CD4-positive, alpha-beta T cell treated with Interleukin-10 for 1 hour (primary cell): ENCODE measurements at regions not wholly inside any gene's neighbourhood (a gene's known extent, or its start where the extent isn't known, plus 50 kb on each side); places are given as distances from the start of the nearest gene placed in this dataset.
"Not testable (repeated sequence)": the region's sequence is repeated elsewhere in the genome, so short reads cannot be mapped to it uniquely, and the experiment has no call there.

Source experiments
- DNase-seq: peaks from one replicate; pipeline ENCODE4 v3.0.0-alpha.2; 2020

DNA sequence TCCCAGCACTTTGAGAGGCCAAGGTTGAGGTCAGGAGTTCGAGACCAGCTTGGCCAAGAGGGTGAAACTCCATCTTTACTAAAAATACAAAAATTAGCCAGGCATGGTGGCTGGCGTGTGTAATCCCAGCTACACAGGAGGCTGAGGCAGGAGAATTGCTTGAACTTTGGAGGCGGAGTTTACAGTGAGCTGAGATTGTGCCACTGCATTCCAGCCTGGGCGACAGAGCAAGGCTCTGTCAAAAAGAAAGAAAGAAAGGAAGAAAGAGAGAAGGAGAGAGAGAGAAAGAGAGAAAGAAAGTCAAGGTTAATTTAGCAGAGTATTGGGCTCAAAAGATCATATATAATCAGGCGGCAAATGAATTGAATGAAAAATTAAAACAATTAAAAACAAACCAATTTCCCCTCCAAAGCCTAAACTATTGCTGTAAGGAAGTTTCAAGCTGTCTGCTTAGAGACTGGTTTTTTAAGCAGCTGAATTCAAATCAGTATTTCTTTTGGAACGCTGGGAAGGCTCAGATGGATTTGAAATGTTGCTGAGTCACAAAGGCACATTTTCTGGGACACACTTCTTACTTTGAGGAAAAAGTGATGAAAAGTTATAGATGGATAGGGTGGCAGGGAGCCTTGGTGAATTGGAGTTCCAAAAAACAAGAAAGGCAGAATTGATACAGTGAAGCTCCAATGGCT, 81.3 kb upstream of the BHLHE40 start:
- DNase-seq: no peak

DNA sequence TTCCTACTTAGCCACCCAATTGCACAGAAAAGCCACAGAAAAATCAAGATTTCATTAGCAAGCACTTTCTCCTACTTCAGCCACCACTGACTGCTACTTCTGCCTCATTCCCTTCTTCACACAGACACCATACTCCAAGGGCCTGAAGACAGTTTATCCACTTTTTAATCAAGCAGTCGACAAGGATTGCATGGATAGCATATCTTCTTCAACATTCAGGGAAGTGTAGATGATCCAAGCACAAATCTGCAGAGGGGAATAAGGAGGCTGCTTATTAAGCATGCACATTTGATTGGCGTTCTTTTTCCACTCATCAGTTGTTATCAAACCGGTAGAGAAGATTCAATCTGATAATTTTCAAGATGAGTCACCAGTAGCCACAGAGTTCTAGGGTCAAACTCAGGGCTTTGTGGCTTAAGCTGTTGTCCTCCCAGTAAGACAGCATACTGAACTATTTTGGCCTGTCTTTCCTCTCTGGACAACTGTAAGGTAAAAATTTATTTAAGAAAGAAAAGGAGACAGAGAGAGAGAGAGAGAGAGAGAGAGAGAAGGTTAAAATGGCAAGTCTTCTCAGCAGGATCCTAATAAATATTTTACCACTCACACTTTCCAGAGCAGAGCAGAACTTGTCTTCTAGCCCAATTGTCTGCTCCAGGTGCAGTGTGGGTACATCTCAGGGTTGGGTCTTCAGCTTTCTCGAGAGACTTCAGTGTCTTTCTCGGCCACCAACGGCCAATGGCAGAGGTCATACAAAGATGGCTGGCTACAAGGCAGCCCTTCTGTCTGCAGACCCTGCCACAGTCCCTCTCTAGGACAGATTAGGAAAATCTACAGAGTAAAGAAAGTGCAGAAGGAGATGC, 80.6 kb upstream of the BHLHE40 start:
- peak; percentile 21 for DNase-seq

GRCh38 chr3:4899710-4900109, 79.5 kb upstream of the BHLHE40 start:
- no peak for DNase-seq

GRCh38 chr3:4900298-4900697, 78.9 kb upstream of the BHLHE40 start:
- peak; percentile 19 for DNase-seq

DNA sequence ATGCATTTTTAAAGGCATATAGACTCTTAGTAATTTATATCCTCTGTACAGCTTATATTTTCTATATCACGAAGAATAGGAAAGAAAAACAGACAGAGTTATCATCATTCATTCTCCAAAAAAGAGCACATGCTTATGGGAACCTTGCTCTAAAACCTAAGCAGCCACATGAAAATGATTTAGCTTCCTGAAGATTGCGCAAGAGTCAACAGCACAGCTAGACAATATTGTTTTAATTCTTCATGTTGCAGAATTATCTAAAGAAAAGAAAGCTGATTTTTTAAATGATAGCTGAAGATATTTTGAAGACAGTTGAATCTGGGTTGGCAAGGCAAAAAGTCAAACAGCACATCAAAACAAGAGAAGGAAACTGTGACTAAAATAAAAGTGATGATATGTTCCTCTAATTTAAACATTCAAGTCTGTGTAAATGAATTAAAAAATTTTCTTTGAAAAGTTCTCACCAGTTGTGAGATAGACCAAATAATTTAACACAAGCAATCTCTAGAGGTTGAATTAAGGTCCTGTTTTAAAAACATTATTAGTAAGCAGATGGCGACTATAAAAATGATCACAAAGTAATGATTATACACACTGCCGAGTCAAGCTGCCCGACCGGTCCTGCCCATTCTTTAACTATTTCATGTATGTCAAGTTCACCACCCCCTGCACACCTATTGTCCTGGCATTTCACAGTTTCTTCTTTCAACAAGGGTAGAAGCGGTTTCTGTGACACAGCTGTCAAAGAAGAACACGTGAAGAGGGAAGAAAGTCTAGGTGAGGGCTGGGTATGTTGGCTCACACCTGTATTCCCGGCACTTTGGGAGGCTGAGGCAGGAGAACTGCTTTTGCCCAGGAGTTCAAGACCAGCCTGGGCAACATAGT, 74.2 kb upstream of the BHLHE40 start:
- peak; percentile 24 for DNase-seq

DNA sequence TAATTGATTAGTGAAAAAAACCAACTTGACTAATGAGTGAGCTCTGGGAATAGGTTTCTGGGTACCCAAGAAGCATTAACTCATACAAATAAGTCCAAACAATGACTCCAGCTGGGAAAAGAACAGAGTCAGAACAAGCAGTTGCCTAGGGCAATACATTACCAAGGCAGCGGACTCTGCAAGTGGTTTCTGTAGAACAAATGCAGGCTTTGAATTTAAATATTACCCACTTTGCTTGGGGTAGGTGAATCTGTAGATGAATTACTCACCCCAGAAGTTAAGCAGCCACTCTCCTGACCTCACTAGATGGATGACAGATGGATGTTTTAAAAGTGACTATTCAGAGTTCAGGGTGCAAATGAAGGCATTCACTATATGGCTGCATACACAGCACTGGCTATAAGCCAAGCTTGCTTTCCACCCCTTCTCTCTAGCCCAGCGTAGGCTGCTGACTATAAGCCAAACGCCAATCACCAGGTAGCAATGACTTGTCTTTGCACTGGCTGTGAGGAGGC, 73.1 kb upstream of the BHLHE40 start:
- DNase-seq: no peak

GRCh38 chr3:4907050-4907449, 72.2 kb upstream of the BHLHE40 start:
- no peak for DNase-seq

DNA sequence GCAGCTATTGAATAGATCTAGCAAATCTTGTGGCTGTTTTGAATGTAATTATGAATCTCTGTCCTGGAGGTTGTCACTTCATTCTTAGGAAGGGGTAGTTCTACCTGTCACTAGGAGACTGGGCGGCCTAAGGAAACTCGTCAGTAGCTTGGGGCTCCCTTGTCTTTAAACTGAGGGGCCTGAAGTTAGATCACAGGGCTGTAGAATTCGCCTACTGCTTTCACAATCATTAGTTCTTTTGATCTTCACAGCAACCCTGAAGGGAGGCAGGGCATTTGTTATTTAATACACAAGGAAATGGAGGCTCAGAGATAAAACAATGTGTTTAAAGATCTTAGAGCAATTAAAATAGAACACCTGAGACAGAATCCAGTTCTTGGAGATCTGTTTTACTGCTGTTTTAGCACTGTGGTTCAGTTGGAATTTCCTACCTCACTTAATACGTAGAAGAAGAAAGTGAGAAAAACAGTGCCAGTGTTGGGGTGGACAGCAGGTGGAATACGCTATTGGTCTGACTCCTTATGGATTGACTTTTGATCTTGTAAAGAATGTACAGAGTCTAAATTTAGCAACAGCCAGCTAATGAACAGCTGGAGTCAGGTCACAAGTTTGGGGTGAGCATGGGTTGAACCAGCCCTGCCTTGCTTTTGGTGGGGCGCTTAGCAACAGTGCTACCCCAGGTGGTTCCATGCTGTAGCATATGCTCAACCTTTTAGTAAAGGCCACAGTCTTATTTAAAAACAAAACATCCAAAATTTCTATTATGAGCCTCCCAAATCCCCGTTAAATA, 71.4 kb upstream of the BHLHE40 start:
- DNase-seq: peak; percentile 34

DNA sequence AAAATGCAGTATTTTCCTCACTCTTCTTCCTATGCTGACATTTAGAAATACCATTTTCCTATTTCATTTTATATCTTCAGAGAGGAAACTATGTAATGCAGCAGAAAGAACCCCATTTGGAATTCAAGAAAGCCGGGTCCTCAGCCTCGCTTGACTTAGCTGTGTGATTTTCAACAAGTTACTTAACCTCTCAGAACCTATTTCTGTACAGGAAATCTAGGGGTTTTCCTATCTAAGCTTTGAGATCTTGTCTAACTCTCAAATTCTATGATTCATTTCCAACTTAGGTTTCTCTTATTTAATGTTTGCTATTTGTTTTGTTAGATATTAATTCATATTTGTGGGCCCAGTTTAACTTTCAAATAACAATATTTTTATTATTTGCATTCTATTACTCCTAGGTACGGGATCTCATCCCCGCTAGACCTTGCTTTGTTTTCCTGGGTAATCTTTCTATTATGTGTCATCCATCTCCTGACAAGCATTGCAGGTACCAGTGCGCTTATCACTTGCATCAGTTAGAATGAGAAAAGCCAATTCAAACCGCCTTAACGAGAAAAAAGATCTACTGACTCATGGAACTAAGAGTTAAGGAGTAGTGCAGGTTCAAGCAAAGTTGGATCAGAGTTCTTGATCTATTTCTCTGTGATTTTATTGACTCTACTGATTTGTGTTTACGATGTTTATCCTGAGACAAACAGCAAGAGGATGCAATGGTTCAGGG, 70.6 kb upstream of the BHLHE40 start:
- DNase-seq: peak; percentile 46

DNA sequence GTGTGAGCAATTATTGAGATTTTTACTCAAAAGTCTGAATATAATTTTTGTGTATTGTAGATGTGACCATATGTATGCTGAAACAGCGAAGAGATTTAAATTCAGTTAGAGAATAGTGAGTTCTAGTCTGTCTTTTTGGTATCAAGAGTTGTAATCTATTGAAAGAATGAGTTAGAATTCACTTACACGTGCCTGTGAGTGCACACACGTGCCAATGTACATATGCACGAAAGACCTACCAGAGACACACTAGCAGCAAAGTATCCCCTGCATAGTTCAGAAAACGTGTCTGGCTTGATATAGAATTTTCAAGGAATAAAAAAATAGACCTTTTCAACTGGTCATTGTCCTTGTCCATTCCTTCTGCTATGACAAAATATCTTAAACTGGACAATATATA, 64.8 kb upstream of the BHLHE40 start:
- DNase-seq: no peak

DNA sequence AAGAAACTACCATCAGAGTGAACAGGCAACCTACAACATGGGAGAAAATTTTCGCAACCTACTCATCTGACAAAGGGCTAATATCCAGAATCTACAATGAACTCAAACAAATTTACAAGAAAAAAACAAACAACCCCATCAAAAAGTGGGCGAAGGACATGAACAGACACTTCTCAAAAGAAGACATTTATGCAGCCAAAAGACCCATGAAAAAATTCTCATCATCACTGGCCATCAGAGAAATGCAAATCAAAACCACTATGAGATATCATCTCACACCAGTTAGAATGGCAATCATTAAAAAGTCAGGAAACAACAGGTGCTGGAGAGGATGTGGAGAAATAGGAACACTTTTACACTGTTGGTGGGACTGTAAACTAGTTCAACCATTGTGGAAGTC, 57.6 kb upstream of the BHLHE40 start:
- DNase-seq: not testable (repeated sequence)

GRCh38 chr3:4926892-4927291, 52.3 kb upstream of the BHLHE40 start:
- DNase-seq: no peak

DNA sequence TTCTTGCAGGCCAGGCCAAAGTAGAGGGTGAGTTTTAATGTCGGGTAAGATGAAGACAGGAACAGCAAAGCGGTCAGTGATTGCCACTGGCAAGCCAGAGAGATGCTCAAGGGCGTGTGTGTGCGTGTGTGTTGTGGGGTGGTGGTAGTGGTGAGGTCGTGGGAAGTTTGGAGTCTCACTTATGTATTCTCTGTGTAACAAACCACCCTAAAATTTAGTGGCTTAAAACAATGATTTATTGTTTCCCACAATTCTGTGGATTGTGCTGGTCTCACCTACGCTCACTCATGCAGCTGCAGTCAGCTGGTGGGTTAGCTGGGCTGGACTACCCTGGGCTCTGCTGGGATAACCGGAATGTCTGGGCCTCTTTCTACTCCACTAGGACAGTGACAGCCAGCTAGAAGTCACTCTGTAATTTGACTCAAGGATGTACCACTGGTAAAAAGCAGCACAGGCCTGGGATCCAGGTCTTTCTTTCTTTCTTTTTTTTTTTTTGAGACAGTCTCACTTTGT, 50.9 kb upstream of the BHLHE40 start:
- no peak for DNase-seq
